H1 (cell line): ENCODE measurements at regions not wholly inside any gene's neighbourhood (a gene's known extent, or its start where the extent isn't known, plus 50 kb on each side); places are given as distances from the start of the nearest gene placed in this dataset.

Experiments used
- CTCF ChIA-PET: fragments of 300-600 bp; sonication (Branson Sonifier 250); formaldehyde crosslinking; loops from one replicate; lab custom pipeline; 2021; ENCODE audit not compliant: partially characterized antibody; lab: Charles Lee
- POLR2A ChIA-PET: fragments of 300-600 bp; sonication (Branson Sonifier 250); formaldehyde crosslinking; loops from one replicate; lab custom pipeline; 2021; ENCODE audit warnings: inconsistent platforms; ENCODE audit not compliant: partially characterized antibody; lab: Charles Lee
- DNase-seq, 2 experiments: peaks; one replicate each; pipeline versions ENCODE4 v3.0.0 to v3.0.0-alpha.2; 2010 to 2022; ENCODE audit warnings: low spot score in 2 of 2, low read depth in 1 of 2, mixed read lengths in 1 of 2
- FAIRE-seq: peaks from 2 replicates; lab custom pipeline; 2011; peaks lifted over from hg19 to GRCh38; lab: Jason Lieb, UNC
- H2AFZ ChIP-seq: 2 replicates; pipeline ENCODE4 v1.8.1; 2012; ENCODE audit warnings: low read length, inconsistent platforms
- H2AK5ac ChIP-seq: 2 replicates; pipeline ENCODE4 v1.6.1; 2013; ENCODE audit warnings: low read depth, low read length
- H2BK120ac ChIP-seq: replicated peaks from 2 replicates; pipeline ENCODE3; 2013; ENCODE audit warnings: low read depth, low read length, inconsistent platforms
- H2BK12ac ChIP-seq: 2 replicates; pipeline ENCODE4 v1.6.1; 2013; ENCODE audit warnings: low read depth, low read length
- H2BK15ac ChIP-seq: 2 replicates; pipeline ENCODE4 v1.6.1; 2013; ENCODE audit warnings: low read length
- H2BK20ac ChIP-seq: 2 replicates; pipeline ENCODE4 v1.6.1; 2013; ENCODE audit warnings: low read length
- H2BK5ac ChIP-seq: 2 replicates; pipeline ENCODE4 v1.6.1; 2013; ENCODE audit warnings: low read depth, low read length
- H3K14ac ChIP-seq: 2 replicates; pipeline ENCODE4 v1.6.1; 2013; ENCODE audit warnings: inconsistent platforms; ENCODE audit not compliant: insufficient read length
- H3K18ac ChIP-seq: 2 replicates; pipeline ENCODE4 v1.6.1; 2013; ENCODE audit warnings: low read length; ENCODE audit errors: extremely low read depth
- H3K23ac ChIP-seq: 2 replicates; pipeline ENCODE4 v1.6.1; 2013; ENCODE audit warnings: inconsistent platforms; ENCODE audit not compliant: insufficient read length
- H3K23me2 ChIP-seq: 2 replicates; pipeline ENCODE4 v1.6.1; 2013; ENCODE audit warnings: low read depth, low read length
- H3K27ac ChIP-seq: 2 replicates; pipeline ENCODE4 v1.6.1; 2011; ENCODE audit warnings: low read depth, low read length, inconsistent platforms
- H3K27me3 ChIP-seq, 4 experiments: replicated peaks in 1 of 4; 1 replicate in 1 of 4; 2 replicates in 3 of 4; pipeline versions ENCODE4 v1.6.1 to v1.8.1; 2011 to 2013; ENCODE audit warnings: low read length in 3 of 4, mild to moderate bottlenecking in 3 of 4, inconsistent platforms in 2 of 4, mixed read lengths in 2 of 4, moderate library complexity in 1 of 4; ENCODE audit not compliant: control insufficient read depth in 3 of 4, insufficient read depth in 3 of 4; ENCODE audit errors: extremely low read depth in 1 of 4
- H3K36me3 ChIP-seq, 4 experiments: 2 replicates each; pipeline versions ENCODE4 v1.6.1 to v1.8.1; 2011 to 2013; ENCODE audit warnings: mild to moderate bottlenecking in 4 of 4, low read length in 3 of 4, moderate library complexity in 2 of 4, control low read depth in 1 of 4, inconsistent platforms in 1 of 4; ENCODE audit not compliant: insufficient read depth in 4 of 4, control insufficient read depth in 2 of 4
- H3K4ac ChIP-seq: replicated peaks from 2 replicates; pipeline ENCODE3; 2013; ENCODE audit warnings: low read length, low read depth, mixed read lengths, inconsistent platforms; ENCODE audit not compliant: insufficient read length
- H3K4me1 ChIP-seq, 4 experiments: replicated peaks in 1 of 4; 1 replicate in 1 of 4; 2 replicates in 3 of 4; pipeline versions ENCODE4 v1.6.1 to v1.8.1; 2011 to 2013; ENCODE audit warnings: low read length in 3 of 4, inconsistent platforms in 2 of 4, mixed read lengths in 1 of 4; ENCODE audit not compliant: insufficient read depth in 4 of 4, control insufficient read depth in 3 of 4
- H3K4me2 ChIP-seq, 2 experiments: 2 replicates each; pipeline versions ENCODE4 v1.6.1 to v1.8.1; 2011 to 2013; ENCODE audit warnings: low read depth in 2 of 2, low read length in 2 of 2, control low read depth in 1 of 2, inconsistent platforms in 1 of 2, mild to moderate bottlenecking in 1 of 2; ENCODE audit not compliant: insufficient read depth in 1 of 2
- H3K4me3 ChIP-seq, 4 experiments: fragments of 200-600, 300-600 bp in 1 of 4; sonication (generic), shearing (Covaris generic), sonication (Bioruptor Twin) in 1 of 4; 2 replicates each; pipeline versions ENCODE4 v1.5.1 to v1.8.1; 2011 to 2016; ENCODE audit warnings: low read length in 4 of 4, low read depth in 3 of 4, control low read depth in 2 of 4, inconsistent platforms in 2 of 4, mild to moderate bottlenecking in 2 of 4, mixed read lengths in 1 of 4, moderate library complexity in 1 of 4; ENCODE audit not compliant: insufficient read depth in 2 of 4; ENCODE audit errors: extremely low read depth in 1 of 4
- H3K56ac ChIP-seq: replicated peaks from 2 replicates; pipeline ENCODE3; 2013; ENCODE audit warnings: low read depth, mild to moderate bottlenecking, mixed read lengths, low read length, inconsistent platforms; ENCODE audit not compliant: insufficient read length
- H3K79me1 ChIP-seq: 2 replicates; pipeline ENCODE4 v1.6.1; 2013; ENCODE audit warnings: low read depth, low read length, control low read depth
- H3K79me2 ChIP-seq, 2 experiments: 2 replicates each; pipeline versions ENCODE4 v1.6.1 to v1.8.1; 2012 to 2013; ENCODE audit warnings: low read length in 2 of 2, mild to moderate bottlenecking in 2 of 2, inconsistent platforms in 1 of 2; ENCODE audit not compliant: insufficient read depth in 2 of 2, control insufficient read depth in 1 of 2
- H3K9ac ChIP-seq, 4 experiments: replicated peaks in 1 of 4; 1 replicate in 1 of 4; 2 replicates in 3 of 4; pipeline versions ENCODE4 v1.6.1 to v1.8.1; 2011 to 2013; ENCODE audit warnings: low read depth in 3 of 4, low read length in 3 of 4, control low read depth in 2 of 4, mild to moderate bottlenecking in 2 of 4, moderate library complexity in 2 of 4, inconsistent platforms in 1 of 4; ENCODE audit errors: extremely low read depth in 1 of 4
- H3K9me3 ChIP-seq, 2 experiments: 2 replicates each; pipeline versions ENCODE4 v1.6.1 to v1.8.1; 2012 to 2013; ENCODE audit warnings: mild to moderate bottlenecking in 2 of 2, moderate library complexity in 2 of 2, control low read depth in 1 of 2, inconsistent platforms in 1 of 2, low read depth in 1 of 2, low read length in 1 of 2, mixed read lengths in 1 of 2; ENCODE audit not compliant: insufficient read depth in 2 of 2
- H4K20me1 ChIP-seq, 2 experiments: replicated peaks in 1 of 2; 2 replicates each; pipeline versions ENCODE3 to v1.8.1; 2011 to 2013; ENCODE audit warnings: inconsistent platforms in 2 of 2, low read length in 2 of 2, mild to moderate bottlenecking in 1 of 2; ENCODE audit not compliant: insufficient read depth in 2 of 2, control insufficient read depth in 1 of 2
- H4K5ac ChIP-seq: 2 replicates; pipeline ENCODE4 v1.6.1; 2013; ENCODE audit warnings: low read length, low read depth, mixed read lengths, inconsistent platforms; ENCODE audit not compliant: insufficient read length
- H4K8ac ChIP-seq: 2 replicates; pipeline ENCODE4 v1.8.0; 2013; ENCODE audit warnings: mild to moderate bottlenecking, moderate library complexity, low read length, inconsistent platforms; ENCODE audit not compliant: insufficient read depth; ENCODE audit errors: extremely low read depth
- H4K91ac ChIP-seq: replicated peaks from 2 replicates; pipeline ENCODE3; 2013; ENCODE audit warnings: low read length, mixed read lengths, inconsistent platforms; ENCODE audit not compliant: insufficient read length
- ATF2 ChIP-seq: IDR thresholded peaks from 2 replicates; pipeline ENCODE4 v1.6.1; 2012; ENCODE audit warnings: low read length, inconsistent platforms
- MAFK ChIP-seq: IDR thresholded peaks from 2 replicates; pipeline ENCODE4 v1.6.1; 2012; ENCODE audit warnings: low read depth, mild to moderate bottlenecking, improper control_type of control experiment, low read length
- WGBS, 2 experiments: shearing (Covaris generic) in 1 of 2; methylation state at CpG; one replicate each; pipeline versions ENCODE4 v1.1.6 to v1.1.7; 2013 to 2015; ENCODE audit warnings: low lambda C conversion rate in 2 of 2, mixed read lengths in 2 of 2, inconsistent platforms in 1 of 2, low coverage in 1 of 2, missing lambda C conversion rate in 1 of 2; ENCODE audit not compliant: insufficient replicate concordance in 2 of 2, insufficient coverage in 1 of 2, insufficient read length in 1 of 2; ENCODE audit errors: extremely low coverage in 1 of 2, missing lambda C conversion rate in 1 of 2; 5-methylcytosine and 5-hydroxymethylcytosine counted together

- Histone ChIP-seq H2BK12ac (no peak overlapping the region), H4K8ac (no peak overlapping the region), H3K79me1 (no peaks in the 10 kb centered on the region), H4K5ac (no peak overlapping the region), H3K9ac (no peak overlapping the region), H2AK5ac (no peak overlapping the region), H3K36me3 (no peaks in the 10 kb centered on the region), H3K14ac (no peak overlapping the region), H3K4me3 (no peak overlapping the region), H2BK120ac (no peak overlapping the region), H3K4me1 (no peaks in the 10 kb centered on the region; a peak in 2 of 7 replicates), H3K23me2 (no peaks in the 10 kb centered on the region), H2BK15ac (no peak overlapping the region), H2BK20ac (no peak overlapping the region), H3K27me3 (no peaks in the 10 kb centered on the region), H3K4me2 (no peak overlapping the region), H2BK5ac (no peak overlapping the region)
- no peak for FAIRE-seq
- 97% methylated on average over 1 of the region's 1 CpG; no CpG with 5 or more reads in 1 of the 2 experiments for WGBS, 2 experiments
- CTCF ChIA-PET = interaction anchor here (0.9 to 3.6 kb wide), 3 partner anchors 8 to 30 kb away, joined by 3 to 28 read pairs (median 4); no protein-coding TSS in a partner anchor
- TF ChIP-seq ATF2 (no peak), MAFK (peak; percentile 20; the same call in 1 of the 2 replicates)
- TF ChIP-seq, all 59 proteins: peak for 1
- no peak overlapping the region for H3K23ac ChIP-seq
- no peak overlapping the region for H3K27ac ChIP-seq
- no peaks in the 10 kb centered on the region for H3K79me2 ChIP-seq
- H3K9me3 ChIP-seq = no peaks in the 10 kb centered on the region; a peak in 1 of 4 replicates
- no peak overlapping the region for H3K4ac ChIP-seq
- no peak overlapping the region for H3K18ac ChIP-seq
- H3K56ac ChIP-seq = no peak overlapping the region
- DNase-seq = no peak
- POLR2A ChIA-PET = interaction anchor here (2.0 kb wide), 1 partner anchor 13 kb away, joined by 7 read pairs; no protein-coding TSS in a partner anchor
- no peaks in the 10 kb centered on the region for H4K20me1 ChIP-seq
- no peak overlapping the region for H2AFZ ChIP-seq
- no peak overlapping the region for H4K91ac ChIP-seq
Observed at GRCh38 chr7:93632371-93632770, 57.8 kb upstream of the CALCR start.
